ENCODE measurements at regions not wholly inside any gene's neighbourhood (a gene's known extent, or its start where the extent isn't known, plus 50 kb on each side); places are given as distances from the start of the nearest gene placed in this dataset.

DNA sequence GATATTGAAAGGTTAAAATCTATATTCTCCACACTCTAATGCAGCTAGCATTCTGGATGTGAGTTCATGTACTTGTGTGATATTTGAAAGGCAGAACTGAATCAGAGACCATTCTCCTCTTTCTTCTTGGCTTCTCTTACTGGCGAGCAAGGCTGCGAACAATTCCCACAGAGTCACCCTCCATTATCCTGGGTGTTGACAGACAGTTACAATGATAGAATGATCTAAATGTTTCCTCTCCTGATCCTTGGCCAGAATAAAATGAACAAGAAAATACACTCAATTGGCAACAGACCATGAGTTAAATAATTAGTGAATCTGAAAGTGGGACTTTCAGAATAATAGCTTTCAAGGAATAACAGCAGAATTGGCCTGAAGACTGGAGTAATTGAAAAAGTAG is 342.8 kb downstream of the RAPGEF2 start:
- TF ChIP-seq, protein P1, sequence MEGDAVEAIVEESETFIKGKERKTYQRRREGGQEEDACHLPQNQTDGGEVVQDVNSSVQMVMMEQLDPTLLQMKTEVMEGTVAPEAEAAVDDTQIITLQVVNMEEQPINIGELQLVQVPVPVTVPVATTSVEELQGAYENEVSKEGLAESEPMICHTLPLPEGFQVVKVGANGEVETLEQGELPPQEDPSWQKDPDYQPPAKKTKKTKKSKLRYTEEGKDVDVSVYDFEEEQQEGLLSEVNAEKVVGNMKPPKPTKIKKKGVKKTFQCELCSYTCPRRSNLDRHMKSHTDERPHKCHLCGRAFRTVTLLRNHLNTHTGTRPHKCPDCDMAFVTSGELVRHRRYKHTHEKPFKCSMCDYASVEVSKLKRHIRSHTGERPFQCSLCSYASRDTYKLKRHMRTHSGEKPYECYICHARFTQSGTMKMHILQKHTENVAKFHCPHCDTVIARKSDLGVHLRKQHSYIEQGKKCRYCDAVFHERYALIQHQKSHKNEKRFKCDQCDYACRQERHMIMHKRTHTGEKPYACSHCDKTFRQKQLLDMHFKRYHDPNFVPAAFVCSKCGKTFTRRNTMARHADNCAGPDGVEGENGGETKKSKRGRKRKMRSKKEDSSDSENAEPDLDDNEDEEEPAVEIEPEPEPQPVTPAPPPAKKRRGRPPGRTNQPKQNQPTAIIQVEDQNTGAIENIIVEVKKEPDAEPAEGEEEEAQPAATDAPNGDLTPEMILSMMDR (optimal IDR thresholded peaks at IDR 0.05 in 1 of 3, IDR thresholded peaks at IDR 0.05 in 1 of 3, conservative IDR thresholded peaks at IDR 0.05 in 1 of 3; ENCODE audit: extremely low read depth in 1 of 3, insufficient read depth in 2 of 3, low read length in 3 of 3): no peak
- TF ChIP-seq EZH2 (IDR thresholded peaks at IDR 0.05; ENCODE audit: low read length): no peak

Measured in keratinocyte (primary cell).